ENCODE measurements at regions not wholly inside any gene's neighbourhood (a gene's known extent, or its start where the extent isn't known, plus 50 kb on each side); places are given as distances from the start of the nearest gene placed in this dataset.

- H3K9me3 ChIP-seq, result no peaks in the 10 kb centered on the region
- no peak overlapping the region for H3K4me3 ChIP-seq
- H3K36me3 ChIP-seq, result no peaks in the 10 kb centered on the region
- H3K4me1 ChIP-seq, result no peaks in the 10 kb centered on the region
- no peak overlapping the region for H3K27ac ChIP-seq
- WGBS, 2 donors, result 76 to 77% methylated on average over 2 of the region's 2 CpGs
- intact Hi-C loops (cut with DNase I), result no loop called here
- TF ChIP-seq POLR2A (IDR thresholded peaks at IDR 0.05) (no peak), CTCF (IDR thresholded peaks at IDR 0.05) (no peak)
- H3K27me3 ChIP-seq, result no peaks in the 10 kb centered on the region
- DNase-seq, result no peak
Measured at GRCh38 chr5:7040111-7040510, 326.9 kb downstream of the TENT4A start.

- TF ChIP-seq POLR2A (IDR thresholded peaks at IDR 0.05) (no peak), CTCF (IDR thresholded peaks at IDR 0.05) (no peak)
- no peaks in the 10 kb centered on the region for H3K27me3 ChIP-seq
- WGBS, 2 donors, result 72 to 89% methylated on average over 6 of the region's 6 CpGs
- intact Hi-C loops (cut with DNase I), result no loop called here
- H3K4me3 ChIP-seq, result no peak overlapping the region
- no peak for DNase-seq
- no peaks in the 10 kb centered on the region for H3K36me3 ChIP-seq
- no peak overlapping the region for H3K27ac ChIP-seq
- no peaks in the 10 kb centered on the region for H3K4me1 ChIP-seq
- no peaks in the 10 kb centered on the region for H3K9me3 ChIP-seq
Measured at GRCh38 chr5:7043797-7044196, 330.6 kb downstream of the TENT4A start.

- H3K4me1 ChIP-seq, result no peaks in the 10 kb centered on the region
- DNase-seq, result no peak
- no peak overlapping the region for H3K27ac ChIP-seq
- no peaks in the 10 kb centered on the region for H3K9me3 ChIP-seq
- 67% methylated on average over 7 of the region's 7 CpGs for WGBS, 2 donors
- intact Hi-C loops (cut with DNase I), result no loop called here
- TF ChIP-seq CTCF (IDR thresholded peaks at IDR 0.05) (no peak), POLR2A (IDR thresholded peaks at IDR 0.05) (no peak)
- H3K4me3 ChIP-seq, result no peak overlapping the region
- no peaks in the 10 kb centered on the region for H3K36me3 ChIP-seq
- no peaks in the 10 kb centered on the region for H3K27me3 ChIP-seq
Measured at GRCh38 chr5:7047511-7048261, 334.5 kb downstream of the TENT4A start.

GRCh38 chr5:7050986-7051385 lies 337.8 kb downstream of the TENT4A start:
- Histone ChIP-seq H3K27ac (no peak overlapping the region), H3K9me3 (no peaks in the 10 kb centered on the region), H3K4me3 (no peak overlapping the region), H3K4me1 (no peaks in the 10 kb centered on the region), H3K27me3 (no peaks in the 10 kb centered on the region), H3K36me3 (no peaks in the 10 kb centered on the region)
- no peak for TF ChIP-seq POLR2A (IDR thresholded peaks at IDR 0.05)
- no peak for TF ChIP-seq CTCF (IDR thresholded peaks at IDR 0.05)
- intact Hi-C loops (cut with DNase I), result no loop called here
- 60 to 65% methylated on average over 1 of the region's 1 CpG for WGBS, 2 donors
- DNase-seq, result no peak

- H3K27ac ChIP-seq, result no peak overlapping the region
- H3K4me3 ChIP-seq, result no peak overlapping the region
- no peaks in the 10 kb centered on the region for H3K4me1 ChIP-seq
- no peaks in the 10 kb centered on the region for H3K9me3 ChIP-seq
- H3K36me3 ChIP-seq, result no peaks in the 10 kb centered on the region
- no peaks in the 10 kb centered on the region for H3K27me3 ChIP-seq
- DNase-seq, result no peak
- intact Hi-C loops (cut with DNase I), result no loop called here
- TF ChIP-seq POLR2A (IDR thresholded peaks at IDR 0.05) (no peak), CTCF (IDR thresholded peaks at IDR 0.05) (no peak)
Measured at GRCh38 chr5:7053125-7053524, 339.9 kb downstream of the TENT4A start.

Data from esophagus squamous epithelium (tissue), 5 donors.